ENCODE measurements at regions not wholly inside any gene's neighbourhood (a gene's known extent, or its start where the extent isn't known, plus 50 kb on each side); places are given as distances from the start of the nearest gene placed in this dataset.

- H3K27ac Mint-ChIP-seq (ENCODE audit: unreplicated experiment) = no peak overlapping the region
- peaks cover 4% of the 10 kb centered on the region for H3K27me3 Mint-ChIP-seq (ENCODE audit: unreplicated experiment)
- peaks cover 3% of the 10 kb centered on the region for H3K36me3 Mint-ChIP-seq (ENCODE audit: low read depth, unreplicated experiment)
- H3K4me3 Mint-ChIP-seq (ENCODE audit: unreplicated experiment) = no peak overlapping the region
- no peak for DNase-seq (ENCODE audit: low spot score)
- no peaks in the 10 kb centered on the region for H3K4me1 Mint-ChIP-seq (ENCODE audit: unreplicated experiment)
- H3K9me3 Mint-ChIP-seq (ENCODE audit: unreplicated experiment) = no peaks in the 10 kb centered on the region
- TF ChIP-seq CTCF (IDR thresholded peaks at IDR 0.05; ENCODE audit: unreplicated experiment) = no peak
Measured at GRCh38 chr14:97336179-97336578, 539.0 kb downstream of the VRK1 start.

- TF ChIP-seq CTCF (IDR thresholded peaks at IDR 0.05; ENCODE audit: unreplicated experiment) = no peak
- Mint-ChIP-seq H3K9me3 (ENCODE audit: unreplicated experiment) (peaks cover 4% of the 10 kb centered on the region), H3K27me3 (ENCODE audit: unreplicated experiment) (peaks cover 4% of the 10 kb centered on the region), H3K4me3 (ENCODE audit: unreplicated experiment) (no peak overlapping the region), H3K27ac (ENCODE audit: unreplicated experiment) (no peak overlapping the region), H3K4me1 (ENCODE audit: unreplicated experiment) (no peaks in the 10 kb centered on the region), H3K36me3 (ENCODE audit: low read depth, unreplicated experiment) (peaks cover 3% of the 10 kb centered on the region)
- DNase-seq (ENCODE audit: low spot score) = no peak
Measured at GRCh38 chr14:97336816-97337215, 539.6 kb downstream of the VRK1 start.

GRCh38 chr14:97337267-97337666 lies 540.1 kb downstream of the VRK1 start:
- Mint-ChIP-seq H3K9me3 (ENCODE audit: unreplicated experiment) (peaks cover 5% of the 10 kb centered on the region), H3K4me1 (ENCODE audit: unreplicated experiment) (no peaks in the 10 kb centered on the region), H3K27me3 (ENCODE audit: unreplicated experiment) (peaks cover 4% of the 10 kb centered on the region), H3K36me3 (ENCODE audit: low read depth, unreplicated experiment) (peaks cover 3% of the 10 kb centered on the region), H3K27ac (ENCODE audit: unreplicated experiment) (no peak overlapping the region), H3K4me3 (ENCODE audit: unreplicated experiment) (no peak overlapping the region)
- no peak for TF ChIP-seq CTCF (IDR thresholded peaks at IDR 0.05; ENCODE audit: unreplicated experiment)
- no peak for DNase-seq (ENCODE audit: low spot score)

- Mint-ChIP-seq H3K4me1 (ENCODE audit: unreplicated experiment) (no peaks in the 10 kb centered on the region), H3K27ac (ENCODE audit: unreplicated experiment) (no peak overlapping the region), H3K4me3 (ENCODE audit: unreplicated experiment) (no peak overlapping the region), H3K9me3 (ENCODE audit: unreplicated experiment) (peaks cover 5% of the 10 kb centered on the region), H3K27me3 (ENCODE audit: unreplicated experiment) (peaks cover 5% of the 10 kb centered on the region), H3K36me3 (ENCODE audit: low read depth, unreplicated experiment) (peaks cover 3% of the 10 kb centered on the region)
- no peak for TF ChIP-seq CTCF (IDR thresholded peaks at IDR 0.05; ENCODE audit: unreplicated experiment)
- DNase-seq (ENCODE audit: low spot score) = no peak
Measured at GRCh38 chr14:97337670-97338069, 540.5 kb downstream of the VRK1 start.

GRCh38 chr14:97344666-97345065 lies 547.5 kb downstream of the VRK1 start:
- H3K27ac Mint-ChIP-seq (ENCODE audit: unreplicated experiment) = no peak overlapping the region
- no peaks in the 10 kb centered on the region for H3K4me1 Mint-ChIP-seq (ENCODE audit: unreplicated experiment)
- DNase-seq (ENCODE audit: low spot score) = no peak
- no peaks in the 10 kb centered on the region for H3K36me3 Mint-ChIP-seq (ENCODE audit: low read depth, unreplicated experiment)
- H3K4me3 Mint-ChIP-seq (ENCODE audit: unreplicated experiment) = no peak overlapping the region
- peaks cover 5% of the 10 kb centered on the region for H3K9me3 Mint-ChIP-seq (ENCODE audit: unreplicated experiment)
- TF ChIP-seq CTCF (IDR thresholded peaks at IDR 0.05; ENCODE audit: unreplicated experiment) = no peak
- H3K27me3 Mint-ChIP-seq (ENCODE audit: unreplicated experiment) = peaks cover 9% of the 10 kb centered on the region
